Osteocyte (in vitro differentiated cells): ENCODE measurements at regions not wholly inside any gene's neighbourhood (a gene's known extent, or its start where the extent isn't known, plus 50 kb on each side); places are given as distances from the start of the nearest gene placed in this dataset.

Source experiments
- DNase-seq: peaks from one replicate; pipeline ENCODE4 v3.0.0; 2021; ENCODE audit warnings: mixed read lengths; ENCODE audit not compliant: unreplicated experiment; ENCODE audit errors: extremely low spot score
- H3K27ac Mint-ChIP-seq: one replicate; pipeline ENCODE4 v1.8.0; 2021; ENCODE audit warnings: mild to moderate bottlenecking, mixed read lengths; ENCODE audit not compliant: unreplicated experiment
- H3K27me3 Mint-ChIP-seq: one replicate; pipeline ENCODE4 v1.8.0; 2021; ENCODE audit warnings: mixed read lengths; ENCODE audit not compliant: unreplicated experiment
- H3K36me3 Mint-ChIP-seq: one replicate; pipeline ENCODE4 v1.8.0; 2021; ENCODE audit warnings: mixed read lengths; ENCODE audit not compliant: unreplicated experiment
- H3K4me1 Mint-ChIP-seq: one replicate; pipeline ENCODE4 v1.8.0; 2021; ENCODE audit warnings: mixed read lengths; ENCODE audit not compliant: unreplicated experiment
- H3K4me3 Mint-ChIP-seq: one replicate; pipeline ENCODE4 v1.8.0; 2021; ENCODE audit warnings: mild to moderate bottlenecking, moderate library complexity, mixed read lengths; ENCODE audit not compliant: unreplicated experiment
- H3K9me3 Mint-ChIP-seq: one replicate; pipeline ENCODE4 v1.8.0; 2021; ENCODE audit warnings: mixed read lengths; ENCODE audit not compliant: unreplicated experiment
- CTCF ChIP-seq: fragments of 200-600 bp; sonication (generic); IDR thresholded peaks from 2 replicates; pipeline ENCODE4 v1.5.0; 2021; ENCODE audit warnings: antibody characterized with exemption, mild to moderate bottlenecking, moderate library complexity

GRCh38 chr14:42626986-42627385 is 1020.3 kb downstream of the LRFN5 start:
- TF ChIP-seq CTCF, result no peak
- no peaks in the 10 kb centered on the region for H3K27me3 Mint-ChIP-seq
- DNase-seq, result no peak
- H3K9me3 Mint-ChIP-seq, result peaks cover 5% of the 10 kb centered on the region
- H3K4me1 Mint-ChIP-seq, result no peaks in the 10 kb centered on the region
- no peaks in the 10 kb centered on the region for H3K36me3 Mint-ChIP-seq
- H3K27ac Mint-ChIP-seq, result no peak overlapping the region
- no peak overlapping the region for H3K4me3 Mint-ChIP-seq

- no peak for TF ChIP-seq CTCF
- H3K4me3 Mint-ChIP-seq, result no peak overlapping the region
Observed at GRCh38 chr14:42624980-42625761, 1018.5 kb downstream of the LRFN5 start.

GRCh38 chr14:42617005-42617404 is 1010.3 kb downstream of the LRFN5 start:
- H3K36me3 Mint-ChIP-seq, result no peaks in the 10 kb centered on the region
- H3K27me3 Mint-ChIP-seq, result no peaks in the 10 kb centered on the region
- TF ChIP-seq CTCF, result no peak
- H3K4me3 Mint-ChIP-seq, result no peak overlapping the region
- H3K9me3 Mint-ChIP-seq, result no peaks in the 10 kb centered on the region
- DNase-seq, result no peak
- no peaks in the 10 kb centered on the region for H3K4me1 Mint-ChIP-seq
- no peak overlapping the region for H3K27ac Mint-ChIP-seq

More at GRCh38 chr14:42624980-42625761, 1018.5 kb downstream of the LRFN5 start:
- H3K9me3 Mint-ChIP-seq, result peaks cover 5% of the 10 kb centered on the region
- no peaks in the 10 kb centered on the region for H3K36me3 Mint-ChIP-seq
- DNase-seq, result no peak
- no peaks in the 10 kb centered on the region for H3K27me3 Mint-ChIP-seq
- no peaks in the 10 kb centered on the region for H3K4me1 Mint-ChIP-seq
- H3K27ac Mint-ChIP-seq, result no peak overlapping the region

GRCh38 chr14:42606839-42607238 is 1000.2 kb downstream of the LRFN5 start:
- Mint-ChIP-seq H3K36me3 (no peaks in the 10 kb centered on the region), H3K27ac (no peak overlapping the region), H3K27me3 (no peaks in the 10 kb centered on the region), H3K9me3 (no peaks in the 10 kb centered on the region), H3K4me3 (no peak overlapping the region), H3K4me1 (no peaks in the 10 kb centered on the region)
- TF ChIP-seq CTCF, result no peak
- DNase-seq, result no peak

- H3K27me3 Mint-ChIP-seq, result no peaks in the 10 kb centered on the region
- H3K36me3 Mint-ChIP-seq, result no peaks in the 10 kb centered on the region
- no peak for DNase-seq
- no peak overlapping the region for H3K4me3 Mint-ChIP-seq
- no peaks in the 10 kb centered on the region for H3K9me3 Mint-ChIP-seq
- H3K4me1 Mint-ChIP-seq, result no peaks in the 10 kb centered on the region
- no peak for TF ChIP-seq CTCF
- no peak overlapping the region for H3K27ac Mint-ChIP-seq
Observed at GRCh38 chr14:42602336-42602845, 995.7 kb downstream of the LRFN5 start.
